NCI-H460 (cell line): ENCODE measurements at regions not wholly inside any gene's neighbourhood (a gene's known extent, or its start where the extent isn't known, plus 50 kb on each side); places are given as distances from the start of the nearest gene placed in this dataset.
"Not testable (repeated sequence)": the region's sequence is repeated elsewhere in the genome, so short reads cannot be mapped to it uniquely, and the experiment has no call there.

Experiments used
- DNase-seq: peaks from one replicate; pipeline ENCODE4 v3.0.0-alpha.2; 2016; ENCODE audit warnings: low read depth; ENCODE audit errors: extremely low read depth

DNA sequence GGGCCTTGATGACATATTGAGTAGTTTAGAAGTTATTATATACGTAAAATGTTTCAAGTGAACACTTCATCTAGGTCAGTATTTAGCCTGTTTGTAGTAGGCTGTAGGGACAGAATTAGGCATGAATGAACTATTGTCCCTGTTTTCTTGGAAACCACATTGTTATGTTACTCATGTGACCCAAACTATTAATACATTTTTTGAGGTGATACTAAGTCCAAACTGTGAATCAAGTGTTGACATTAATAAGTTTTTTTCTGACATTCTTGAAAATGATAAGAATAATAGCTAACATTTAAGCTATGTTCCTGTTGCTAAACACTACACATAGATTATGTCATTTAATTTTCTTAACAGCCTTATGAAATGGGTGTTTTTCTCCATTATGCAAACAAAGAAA lies 1642.7 kb upstream of the WWC1 start:
- no peak for DNase-seq

DNA sequence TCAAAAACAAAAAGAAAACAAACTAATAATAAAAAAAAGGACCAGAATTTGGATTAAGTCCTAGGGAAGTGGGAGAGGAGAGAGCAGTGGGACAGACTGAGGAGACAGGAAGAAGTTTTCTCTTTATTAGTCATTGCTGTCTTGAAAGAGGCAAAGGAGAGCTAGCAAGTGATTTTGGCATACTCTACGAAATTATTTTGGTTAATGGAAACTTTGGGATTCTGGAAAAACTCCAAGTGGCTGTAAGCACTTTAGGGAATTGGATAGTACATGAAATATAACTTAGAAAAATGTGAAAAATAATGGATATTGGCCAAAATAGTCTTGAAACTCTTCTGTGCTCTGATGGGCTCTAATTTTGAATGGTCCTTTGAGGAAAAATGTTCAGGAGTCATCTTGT lies 1641.8 kb upstream of the WWC1 start:
- DNase-seq = no peak

DNA sequence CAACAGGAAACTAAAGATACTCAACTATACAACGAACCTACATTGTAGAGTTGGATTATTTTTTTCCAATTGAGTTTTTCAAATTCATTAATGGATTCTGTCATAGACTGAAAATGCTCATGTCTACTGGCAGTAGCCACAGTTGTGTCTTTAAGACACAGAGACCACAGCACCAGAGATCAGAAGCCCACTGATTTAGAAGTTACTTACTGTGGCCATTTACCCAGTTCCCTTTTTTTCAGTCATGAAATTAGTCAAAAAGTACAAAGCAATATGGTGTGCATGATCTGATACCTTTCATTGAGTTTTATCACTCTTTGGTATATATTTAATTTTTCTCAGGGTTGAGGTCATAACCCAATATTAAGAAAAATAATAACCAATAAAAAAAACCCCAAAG lies 1640.2 kb upstream of the WWC1 start:
- no peak for DNase-seq

DNA sequence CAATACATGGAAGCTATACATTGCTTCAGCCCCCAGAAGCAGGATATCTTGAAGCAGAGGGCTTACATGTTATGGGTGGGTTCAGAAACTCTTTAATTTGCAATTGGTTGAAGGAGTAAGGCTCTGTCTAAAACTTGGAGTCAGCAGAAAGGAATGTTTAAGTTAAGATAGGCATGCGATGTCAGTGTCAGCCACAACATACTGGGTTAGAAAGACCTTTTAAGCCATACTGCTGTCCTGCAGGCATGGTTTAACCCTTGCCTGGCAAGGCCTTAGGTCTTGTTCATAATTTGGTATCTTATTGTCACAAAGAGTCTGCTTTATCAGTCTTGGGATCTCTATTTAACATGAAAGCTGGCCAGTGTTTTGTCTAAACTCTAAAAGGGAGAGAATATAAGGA lies 1619.6 kb upstream of the WWC1 start:
- DNase-seq = no peak

DNA sequence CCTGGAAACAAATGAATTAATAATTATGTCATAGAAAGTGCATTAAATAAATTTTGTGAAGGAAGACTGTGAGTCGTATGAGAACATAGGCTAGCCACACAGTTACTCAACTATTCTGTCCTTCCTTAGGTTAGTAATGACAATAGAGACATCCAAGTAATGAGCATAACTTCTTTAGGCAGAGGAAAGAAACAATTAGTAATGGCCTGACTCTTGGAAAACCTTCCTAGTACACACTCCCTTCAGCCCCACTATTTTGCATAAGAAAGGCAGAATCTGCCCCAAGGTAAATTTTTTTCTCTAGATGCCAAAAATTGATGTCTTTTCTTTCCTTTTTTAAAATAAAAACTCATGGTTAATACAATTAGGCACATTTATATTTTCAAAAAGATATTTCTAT lies 1619.0 kb upstream of the WWC1 start:
- DNase-seq = no peak

DNA sequence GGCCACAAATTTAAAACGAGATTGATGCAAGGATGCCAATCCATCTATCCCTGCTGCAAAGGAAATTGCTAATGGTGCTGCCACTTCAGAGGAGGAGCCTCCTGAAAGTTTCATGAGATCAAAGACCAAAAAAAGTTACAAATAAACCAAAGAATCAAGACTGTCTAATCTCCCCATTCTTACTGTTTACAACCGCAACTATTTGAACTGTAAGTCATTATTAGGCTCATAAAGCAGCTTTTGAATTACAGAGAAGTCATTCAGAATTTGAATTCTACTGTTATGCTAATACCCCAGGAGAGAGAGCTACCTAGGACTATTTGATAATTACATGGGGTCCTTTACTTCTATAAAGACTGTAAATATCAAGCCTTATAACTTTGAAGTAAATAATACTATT lies 1613.6 kb upstream of the WWC1 start:
- DNase-seq = no peak

DNA sequence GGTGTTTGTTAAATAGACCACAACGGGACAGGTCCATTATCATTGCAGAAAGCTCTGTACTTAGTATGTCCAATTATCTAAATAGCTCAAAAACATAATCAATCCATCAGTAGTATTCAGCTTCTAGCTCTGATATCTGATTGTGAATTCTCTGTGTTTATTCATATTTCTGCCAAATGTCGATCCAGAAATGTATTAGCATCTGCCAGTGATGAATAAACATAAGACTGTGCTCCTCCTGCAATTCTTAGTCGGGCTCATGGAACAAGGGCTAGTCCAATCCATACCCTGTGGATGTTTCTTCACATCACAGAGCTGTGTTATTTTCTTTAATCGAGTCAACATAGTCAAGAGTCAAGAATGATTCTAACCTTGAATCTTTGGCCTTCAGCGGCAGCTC lies 1612.1 kb upstream of the WWC1 start:
- no peak for DNase-seq

DNA sequence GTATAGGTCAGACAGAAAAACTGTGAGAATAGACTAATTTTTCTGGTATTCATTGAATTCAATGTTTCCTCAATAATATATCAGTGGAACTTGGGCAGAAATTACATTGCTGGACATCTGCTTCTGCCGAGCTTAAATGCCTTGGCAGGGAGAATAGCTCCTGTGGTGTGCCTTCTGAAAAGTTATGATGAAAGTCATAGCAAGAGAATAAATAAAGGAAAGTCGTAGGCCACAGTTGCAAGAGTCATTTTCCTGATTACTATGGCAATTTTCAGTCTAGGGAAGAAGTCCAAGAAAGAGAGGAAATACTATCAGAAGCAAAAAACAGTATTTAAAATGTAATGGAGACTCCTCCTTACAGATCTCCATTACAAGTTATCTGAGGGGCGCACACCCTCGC lies 1596.1 kb upstream of the WWC1 start:
- no peak for DNase-seq

DNA sequence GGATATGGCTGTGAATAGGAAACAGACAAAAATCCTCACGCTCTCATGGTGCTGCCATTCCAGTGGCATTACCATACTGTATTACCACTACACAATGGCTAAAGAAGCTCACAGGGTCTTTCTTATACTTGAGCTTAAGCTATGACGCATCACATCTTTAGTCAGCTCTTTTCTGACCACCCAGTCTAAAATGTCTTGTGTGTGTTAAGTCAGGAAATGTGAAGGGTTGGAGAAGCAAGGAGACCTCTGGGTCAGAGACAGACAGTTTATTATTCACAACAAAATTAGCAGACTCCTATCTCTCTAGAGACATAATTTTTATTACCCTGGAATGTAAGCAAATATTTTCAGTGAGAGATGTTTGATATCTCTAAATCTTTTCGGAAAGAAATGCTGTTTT lies 1583.2 kb upstream of the WWC1 start:
- no peak for DNase-seq

DNA sequence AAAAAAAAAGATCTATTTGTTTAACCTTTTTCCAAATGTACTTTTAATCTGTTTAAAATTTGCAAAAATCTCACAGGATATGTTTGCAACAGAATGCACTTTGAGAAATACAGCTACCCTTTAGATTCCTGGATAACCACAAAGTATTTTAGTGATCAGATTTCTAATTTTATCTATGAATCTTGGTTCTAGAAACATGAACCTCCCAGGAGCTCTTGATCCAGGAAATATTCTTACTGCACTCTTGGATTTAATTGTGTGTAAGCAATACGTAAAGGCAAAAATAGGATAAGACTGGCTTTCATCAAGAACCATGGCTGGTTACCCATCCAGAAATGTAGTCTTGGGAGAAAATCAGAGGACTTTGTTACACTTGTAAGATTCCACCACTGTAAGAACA lies 1581.8 kb upstream of the WWC1 start:
- no peak for DNase-seq

DNA sequence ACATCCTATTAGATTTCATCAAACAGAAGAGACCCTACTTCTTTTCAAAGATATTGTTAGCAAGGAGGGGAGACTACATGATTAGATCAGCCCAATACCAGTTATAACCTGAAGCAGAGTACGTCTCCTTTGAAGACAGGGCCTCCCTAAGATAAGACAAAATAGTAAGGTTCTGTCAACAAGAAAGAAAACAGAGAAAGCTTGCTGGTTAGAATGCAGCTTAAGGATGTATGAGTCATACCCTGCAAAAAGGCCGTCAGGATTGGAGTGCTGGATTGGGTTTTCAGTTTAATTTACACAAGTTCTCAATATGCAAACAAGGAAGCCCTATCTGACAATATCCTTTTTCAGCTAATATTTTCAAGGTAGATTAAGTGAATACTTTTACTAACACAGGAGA lies 1581.2 kb upstream of the WWC1 start:
- no peak for DNase-seq

DNA sequence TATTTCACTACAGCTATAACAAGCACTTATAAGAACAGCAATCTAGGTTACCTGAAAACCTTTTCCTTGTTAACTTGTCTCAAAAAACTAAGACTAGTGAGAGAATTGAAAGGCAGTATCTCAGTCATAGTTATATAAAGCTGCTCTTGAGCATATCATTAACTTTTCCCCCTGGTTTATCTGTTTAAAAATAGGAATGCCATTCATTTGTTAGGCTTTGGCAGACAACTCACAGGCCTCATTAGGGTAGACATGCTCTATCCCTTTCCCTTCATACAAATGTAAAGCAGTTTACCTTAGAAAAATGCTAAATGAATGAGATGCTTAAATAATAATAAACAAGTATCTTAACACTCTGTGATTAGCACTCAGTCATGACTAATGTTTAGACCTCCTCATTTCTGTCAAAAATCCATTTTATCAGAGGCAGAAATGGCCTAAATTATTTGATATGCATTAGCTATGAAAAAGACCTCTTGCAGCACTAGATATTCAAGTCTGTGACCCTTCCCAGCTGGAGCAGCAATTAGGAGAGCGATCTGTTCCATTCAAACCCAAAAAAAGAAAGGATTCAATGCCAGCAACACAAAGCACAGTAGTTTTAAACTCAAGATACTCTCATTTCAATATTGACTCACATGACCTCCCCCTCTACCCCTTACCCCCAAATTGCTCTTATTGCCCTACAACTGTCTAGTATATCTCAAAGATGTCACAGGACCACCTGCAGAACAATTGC lies 1578.8 kb upstream of the WWC1 start:
- no peak for DNase-seq

DNA sequence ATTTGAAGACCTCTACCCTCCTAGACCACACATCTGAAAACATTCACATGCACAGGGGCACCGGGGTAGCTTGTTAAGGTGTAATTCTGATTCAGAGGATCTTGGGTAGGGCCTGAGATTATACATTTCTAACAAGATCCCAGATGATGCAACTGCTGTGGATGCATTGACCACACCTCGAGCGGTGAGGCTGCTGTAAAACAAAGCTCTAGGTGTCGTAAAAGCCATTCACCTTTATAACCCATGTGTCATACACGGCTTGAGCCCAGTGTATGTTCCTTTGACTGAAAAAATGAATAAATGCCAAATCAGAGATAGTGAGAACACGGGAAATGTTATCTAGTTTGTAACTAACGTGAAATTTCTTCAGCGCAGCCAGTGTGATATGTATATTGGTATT lies 1578.2 kb upstream of the WWC1 start:
- no peak for DNase-seq

DNA sequence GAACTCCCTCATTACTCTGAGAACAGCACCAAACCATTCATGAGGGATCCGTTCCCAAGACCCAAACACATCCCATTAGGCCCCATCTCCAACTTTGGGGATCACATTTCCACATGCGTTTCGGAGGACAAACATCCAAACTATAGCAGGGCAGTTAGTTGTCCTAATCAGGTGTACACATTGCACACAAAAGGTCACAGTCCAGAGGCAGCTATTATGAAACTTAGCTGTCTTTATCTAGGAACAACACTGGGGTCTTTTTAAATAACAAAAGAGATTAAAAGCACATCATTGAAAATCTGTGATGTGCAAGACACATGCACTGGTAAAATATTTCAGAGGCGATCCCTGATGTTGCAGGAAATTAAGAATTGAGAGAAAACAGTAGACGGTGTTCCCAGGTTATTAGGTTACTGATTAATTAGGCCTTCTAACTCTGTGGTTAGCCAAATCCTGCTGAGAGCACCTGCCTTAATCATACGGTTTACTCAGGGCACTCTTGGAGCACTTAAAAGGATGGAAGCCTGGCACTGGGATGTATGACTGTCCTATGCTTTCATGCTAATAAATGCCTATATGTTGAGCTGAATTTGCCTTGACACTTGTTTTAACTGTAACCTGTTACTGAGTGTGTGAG lies 1574.5 kb upstream of the WWC1 start:
- DNase-seq = no peak

DNA sequence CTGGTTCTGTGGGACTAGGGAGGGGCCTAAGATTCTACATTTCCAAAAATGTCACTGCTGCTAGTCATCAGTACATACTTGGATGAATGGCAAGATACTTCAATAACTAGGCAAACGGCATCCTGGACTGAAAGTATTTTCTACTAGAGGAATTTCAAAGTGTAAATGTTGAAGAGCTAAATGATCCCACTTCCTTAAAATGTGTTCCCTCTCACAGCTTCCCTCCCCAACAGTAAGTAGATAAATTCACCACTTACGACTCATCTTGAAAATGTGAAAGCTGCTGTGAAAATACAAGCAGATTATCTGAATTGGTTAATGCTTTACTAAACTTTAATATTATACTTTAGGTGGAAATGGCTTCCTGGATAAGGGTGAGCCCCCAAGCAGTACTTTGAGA lies 1571.5 kb upstream of the WWC1 start:
- DNase-seq = no peak

DNA sequence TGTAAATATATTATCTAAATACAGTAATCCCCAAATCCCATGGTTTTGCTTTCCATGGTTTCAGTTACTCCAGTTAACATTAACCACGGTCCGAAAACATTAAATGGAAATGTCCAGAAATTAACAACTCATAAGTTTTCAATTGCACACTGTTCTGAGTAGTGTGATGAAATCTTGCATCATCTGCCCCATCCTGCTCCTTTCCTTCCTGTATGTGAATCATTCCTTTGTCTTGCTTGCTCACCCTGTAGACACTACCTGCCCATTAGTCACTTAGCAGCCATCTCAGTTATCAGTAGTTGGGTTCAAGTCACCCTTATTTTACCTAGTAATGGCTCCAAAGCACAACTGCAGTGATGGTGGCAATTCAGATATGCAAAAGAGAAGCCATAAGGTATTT lies 1568.5 kb upstream of the WWC1 start:
- peak; percentile 48 for DNase-seq

DNA sequence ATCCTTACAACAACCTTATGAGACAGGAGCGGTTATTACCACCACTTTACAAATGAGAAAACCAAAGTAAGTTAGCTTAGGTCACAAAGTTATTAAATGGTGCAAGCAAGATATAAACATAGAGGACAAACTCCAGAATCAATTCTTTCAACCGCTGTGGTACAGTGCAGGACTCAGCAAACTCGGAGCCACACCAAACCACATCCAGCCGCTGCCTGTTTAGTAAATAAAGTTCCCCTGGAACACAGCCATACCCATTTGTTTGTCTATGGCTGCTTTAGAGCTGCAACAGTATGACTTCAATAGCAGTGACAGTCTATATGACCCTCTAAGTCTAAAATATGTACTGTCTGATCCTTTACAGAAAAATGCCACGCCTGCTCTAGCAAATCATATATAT lies 1567.2 kb upstream of the WWC1 start:
- DNase-seq = peak; percentile 12

DNA sequence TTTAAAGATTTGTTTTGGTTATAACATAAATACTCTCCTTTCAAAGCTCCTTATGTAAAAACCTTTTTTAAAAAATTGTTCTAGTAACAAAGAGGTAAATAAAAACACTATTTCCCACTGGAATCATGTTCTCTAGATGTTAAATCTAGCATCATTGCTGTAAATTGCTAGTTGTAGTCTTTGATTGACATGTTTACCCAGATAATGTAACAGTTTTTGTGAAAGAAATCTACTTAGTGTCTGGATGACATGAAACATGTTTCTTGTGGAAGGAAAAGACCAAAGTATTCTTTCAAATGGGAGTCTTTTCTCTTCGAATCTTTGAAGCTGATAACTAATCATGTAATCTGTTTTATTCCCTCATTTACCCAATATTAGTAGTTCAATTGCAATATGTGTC lies 1565.9 kb upstream of the WWC1 start:
- DNase-seq = no peak

DNA sequence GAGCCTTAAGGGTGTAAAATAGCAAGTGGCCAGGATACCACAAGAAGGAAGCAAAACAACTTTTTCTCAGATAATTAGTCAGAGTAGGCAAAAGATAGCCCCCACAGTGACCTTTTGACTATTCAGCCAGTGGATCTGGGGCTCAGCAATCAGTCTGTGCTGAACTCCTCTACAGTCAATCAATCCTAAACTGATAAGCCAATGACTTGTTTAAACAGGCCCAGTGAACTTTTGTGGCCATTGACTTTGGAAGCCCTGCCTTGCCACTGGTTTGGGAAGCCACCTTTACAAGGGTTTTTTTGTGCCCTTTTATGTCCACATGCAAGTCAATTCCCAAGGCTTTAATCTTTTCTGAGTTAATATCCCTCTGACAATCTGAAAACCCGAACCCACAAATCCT lies 1565.0 kb upstream of the WWC1 start:
- no peak for DNase-seq

DNA sequence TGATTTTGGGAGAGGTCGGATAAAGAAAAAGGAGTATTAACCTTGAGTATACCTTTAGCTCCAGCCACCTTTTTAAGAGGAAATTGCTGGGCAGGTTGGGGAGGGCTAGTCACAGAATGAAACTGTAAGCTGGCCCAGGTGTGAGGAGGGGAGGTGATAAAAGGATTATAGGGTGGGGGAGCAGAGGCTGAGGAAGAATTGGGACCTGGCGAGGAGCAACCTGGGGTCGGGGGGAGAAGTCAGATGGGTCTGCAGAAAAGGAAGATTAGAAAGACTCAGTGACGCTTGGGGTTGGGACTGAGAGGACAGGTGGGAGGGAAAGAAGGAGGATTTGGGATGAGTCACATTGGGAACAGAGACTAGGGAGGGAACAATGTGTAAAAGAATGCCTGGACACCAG lies 1548.5 kb upstream of the WWC1 start:
- not testable (repeated sequence) for DNase-seq

DNA sequence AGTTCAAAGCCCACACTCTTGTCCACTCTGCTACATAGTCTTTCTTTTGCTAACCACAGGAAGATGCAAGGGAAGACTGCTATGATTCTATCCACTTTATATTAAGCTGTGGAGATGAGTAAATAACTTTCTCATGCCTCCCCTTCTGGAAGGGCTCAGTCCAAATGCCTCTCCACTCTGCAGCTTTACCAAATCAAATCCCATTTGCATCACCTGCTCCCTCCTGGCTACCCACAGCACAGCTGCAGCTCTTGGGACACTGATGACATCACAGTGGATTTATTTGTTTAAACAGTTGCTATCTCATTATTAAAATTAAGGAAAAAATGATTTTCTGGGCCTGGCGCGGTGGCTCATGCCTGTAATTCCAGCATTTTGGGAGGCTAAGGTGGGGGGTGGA lies 1544.9 kb upstream of the WWC1 start:
- no peak for DNase-seq

DNA sequence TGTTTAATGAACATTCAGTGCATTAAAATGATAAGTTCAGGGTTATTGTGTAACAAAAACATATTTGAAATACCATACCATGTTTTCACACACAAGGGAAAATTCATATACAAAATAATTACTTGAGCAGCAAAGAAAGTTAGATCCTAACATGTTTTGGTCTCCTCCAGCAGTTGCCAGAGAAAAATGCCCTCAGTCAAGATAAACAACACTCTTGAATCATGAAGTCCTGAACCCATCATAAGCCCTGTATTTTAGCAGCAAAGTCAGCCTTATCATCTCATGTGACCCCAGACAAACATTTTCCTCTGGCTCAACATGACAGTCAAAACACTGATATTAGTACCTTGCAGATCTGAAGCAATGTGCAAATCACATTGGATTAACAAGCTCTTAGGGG lies 1541.1 kb upstream of the WWC1 start:
- no peak for DNase-seq

DNA sequence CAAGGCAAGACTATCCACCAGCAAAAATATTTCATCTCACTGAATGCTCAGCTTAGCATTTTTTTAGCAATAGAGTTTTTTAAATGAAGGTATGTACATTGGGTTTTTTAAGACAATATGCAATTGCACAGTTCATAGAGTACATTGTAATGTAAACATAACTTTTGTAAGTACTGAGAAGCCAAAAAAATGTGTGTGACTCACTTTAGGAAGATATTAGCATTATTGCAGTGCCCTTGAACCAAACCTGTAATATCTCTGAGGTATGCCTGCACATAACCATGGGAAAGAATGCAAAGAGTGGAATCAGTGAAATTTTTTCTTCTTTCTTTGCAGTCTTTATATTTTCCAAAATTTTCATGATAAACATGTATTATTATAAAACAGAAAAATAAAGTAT lies 1533.3 kb upstream of the WWC1 start:
- no peak for DNase-seq
